MM.1S (cell line): ENCODE measurements at regions not wholly inside any gene's neighbourhood (a gene's known extent, or its start where the extent isn't known, plus 50 kb on each side); places are given as distances from the start of the nearest gene placed in this dataset.

Source experiments
- DNase-seq: peaks from one replicate; pipeline ENCODE4 v3.0.0-alpha.2; 2015
- H2AFZ ChIP-seq: fragments of 300-600 bp; sonication (generic); 2 replicates; pipeline ENCODE4 v1.6.0; 2016; ENCODE audit warnings: antibody characterized with exemption, low read length
- H3F3A ChIP-seq: fragments of 300-600 bp; sonication (generic); 2 replicates; pipeline ENCODE4 v1.6.1; 2016; ENCODE audit warnings: mild to moderate bottlenecking, antibody characterized with exemption, low read length, moderate library complexity, mixed read lengths; ENCODE audit not compliant: insufficient read depth
- H3K27ac ChIP-seq: fragments of 300-600 bp; sonication (generic); 2 replicates; pipeline ENCODE4 v1.5.1; 2016; ENCODE audit warnings: mild to moderate bottlenecking, low read length
- H3K27me3 ChIP-seq: fragments of 300-600 bp; sonication (generic); replicated peaks from 2 replicates; pipeline ENCODE4 v1.6.0; 2016; ENCODE audit warnings: low read length; ENCODE audit not compliant: insufficient read depth
- H3K36me3 ChIP-seq: fragments of 300-600 bp; sonication (generic); replicated peaks from 2 replicates; pipeline ENCODE4 v1.6.1; 2016; ENCODE audit warnings: mild to moderate bottlenecking, low read length, mixed read lengths; ENCODE audit not compliant: insufficient read depth
- H3K4me1 ChIP-seq: fragments of 300-600 bp; sonication (generic); 2 replicates; pipeline ENCODE4 v1.6.1; 2016; ENCODE audit warnings: low read length, mixed read lengths
- H3K4me2 ChIP-seq: fragments of 300-600 bp; sonication (generic); 2 replicates; pipeline ENCODE4 v1.6.0; 2016; ENCODE audit warnings: low read depth, low read length
- H3K4me3 ChIP-seq: fragments of 300-600 bp; sonication (generic); 2 replicates; pipeline ENCODE4 v1.5.1; 2016; ENCODE audit warnings: low read length, mixed read lengths
- H3K79me2 ChIP-seq: fragments of 300-600 bp; sonication (generic); 2 replicates; pipeline ENCODE4 v1.6.1; 2016; ENCODE audit warnings: mixed run types, low read length, mixed read lengths
- H3K9ac ChIP-seq: fragments of 300-600 bp; sonication (generic); 2 replicates; pipeline ENCODE4 v1.6.1; 2016; ENCODE audit warnings: low read length, mixed read lengths
- H3K9me2 ChIP-seq: fragments of 300-600 bp; sonication (generic); replicated peaks from 2 replicates; pipeline ENCODE4 v1.6.1; 2016; ENCODE audit warnings: mild to moderate bottlenecking, low read length, mixed read lengths; ENCODE audit not compliant: insufficient read depth
- H3K9me3 ChIP-seq: fragments of 300-600 bp; sonication (generic); replicated peaks from 2 replicates; pipeline ENCODE4 v1.6.1; 2016; ENCODE audit warnings: mild to moderate bottlenecking, low read length, mixed read lengths; ENCODE audit not compliant: insufficient read depth
- H4K20me1 ChIP-seq: fragments of 300-600 bp; sonication (generic); 2 replicates; pipeline ENCODE4 v1.6.1; 2016; ENCODE audit warnings: mild to moderate bottlenecking, low read length, moderate library complexity, mixed read lengths; ENCODE audit not compliant: insufficient read depth
- CTCF ChIP-seq: fragments of 300-600 bp; sonication (generic); IDR thresholded peaks from 2 replicates; pipeline ENCODE4 v1.5.1; 2016; ENCODE audit warnings: antibody characterized with exemption, low read length, mixed read lengths
- EZH2 ChIP-seq: fragments of 300-600 bp; sonication (generic); optimal IDR thresholded peaks from 2 replicates; pipeline ENCODE3; 2017; ENCODE audit warnings: low read depth, mild to moderate bottlenecking, antibody characterized with exemption, low read length, mixed read lengths
- EZH2phosphoT487 ChIP-seq: fragments of 300-600 bp; sonication (generic); IDR thresholded peaks from 2 replicates; pipeline ENCODE4 v1.6.1; 2018; ENCODE audit warnings: antibody characterized with exemption, low read length

GRCh38 chr15:36498916-36499315, 80.5 kb upstream of the CDIN1 start:
- no peaks in the 10 kb centered on the region for H4K20me1 ChIP-seq
- DNase-seq: no peak
- H3K27me3 ChIP-seq: no peaks in the 10 kb centered on the region
- H3K9ac ChIP-seq: no peak overlapping the region
- H3K27ac ChIP-seq: no peak overlapping the region
- H2AFZ ChIP-seq: no peak overlapping the region
- H3K9me2 ChIP-seq: no peaks in the 10 kb centered on the region
- TF ChIP-seq EZH2phosphoT487: no peak
- TF ChIP-seq CTCF: no peak
- no peak for TF ChIP-seq EZH2
- H3K9me3 ChIP-seq: no peaks in the 10 kb centered on the region
- no peaks in the 10 kb centered on the region for H3K79me2 ChIP-seq
- H3K4me2 ChIP-seq: no peak overlapping the region
- no peaks in the 10 kb centered on the region for H3K36me3 ChIP-seq
- H3K4me1 ChIP-seq: no peaks in the 10 kb centered on the region
- no peak overlapping the region for H3K4me3 ChIP-seq
- H3F3A ChIP-seq: no peaks in the 10 kb centered on the region

- Histone ChIP-seq H3K36me3 (no peaks in the 10 kb centered on the region), H3K79me2 (no peaks in the 10 kb centered on the region), H3K27me3 (no peaks in the 10 kb centered on the region), H3K4me2 (no peak overlapping the region), H3K4me3 (no peak overlapping the region), H4K20me1 (no peaks in the 10 kb centered on the region), H3F3A (no peaks in the 10 kb centered on the region), H3K9me3 (no peaks in the 10 kb centered on the region), H3K9me2 (no peaks in the 10 kb centered on the region), H3K4me1 (no peaks in the 10 kb centered on the region), H3K9ac (no peak overlapping the region), H3K27ac (no peak overlapping the region), H2AFZ (no peak overlapping the region)
- TF ChIP-seq EZH2: no peak
- TF ChIP-seq CTCF: no peak
- no peak for TF ChIP-seq EZH2phosphoT487
- DNase-seq: no peak
Observed at GRCh38 chr15:36499412-36500389, 79.7 kb upstream of the CDIN1 start.

- Histone ChIP-seq H3K4me2 (no peak overlapping the region), H3K4me3 (no peak overlapping the region), H3K4me1 (no peaks in the 10 kb centered on the region), H2AFZ (no peak overlapping the region), H3F3A (no peaks in the 10 kb centered on the region), H3K9me2 (no peaks in the 10 kb centered on the region), H4K20me1 (no peaks in the 10 kb centered on the region), H3K9ac (no peak overlapping the region), H3K9me3 (no peaks in the 10 kb centered on the region), H3K79me2 (no peaks in the 10 kb centered on the region), H3K27me3 (no peaks in the 10 kb centered on the region), H3K36me3 (no peaks in the 10 kb centered on the region), H3K27ac (no peak overlapping the region)
- peak; percentile 68 for DNase-seq
- TF ChIP-seq CTCF: peak; percentile 81
- no peak for TF ChIP-seq EZH2
- no peak for TF ChIP-seq EZH2phosphoT487
Observed at GRCh38 chr15:36501063-36501678, 78.3 kb upstream of the CDIN1 start.
